ENCODE measurements at regions not wholly inside any gene's neighbourhood (a gene's known extent, or its start where the extent isn't known, plus 50 kb on each side); places are given as distances from the start of the nearest gene placed in this dataset.

- Histone ChIP-seq H3K4me3 (no peak overlapping the region), H3K9me3 (no peaks in the 10 kb centered on the region), H3K36me3 (no peaks in the 10 kb centered on the region), H3K4me1 (no peaks in the 10 kb centered on the region), H3K27me3 (no peaks in the 10 kb centered on the region), H3K27ac (no peak overlapping the region)
- no peak for TF ChIP-seq CTCF (IDR thresholded peaks at IDR 0.05)
- ATAC-seq (no peak), DNase-seq (peak in 1 of 4 donors; percentile 35)
- intact Hi-C loops (cut with DNase I): no loop called here
Measured at GRCh38 chr12:75877763-75878621, 153.6 kb downstream of the PHLDA1 start.

- DNase-seq: no peak
- intact Hi-C loops (cut with DNase I): no loop called here
Measured at GRCh38 chr12:75876832-75877762, 154.5 kb downstream of the PHLDA1 start.

GRCh38 chr12:75874441-75874840 is 157.1 kb downstream of the PHLDA1 start:
- DNase-seq (no peak), ATAC-seq (no peak)
- H3K36me3 ChIP-seq: no peaks in the 10 kb centered on the region
- no peaks in the 10 kb centered on the region for H3K4me1 ChIP-seq
- H3K9me3 ChIP-seq: no peaks in the 10 kb centered on the region
- H3K4me3 ChIP-seq: no peak overlapping the region
- no peak for TF ChIP-seq CTCF (IDR thresholded peaks at IDR 0.05)
- no peaks in the 10 kb centered on the region for H3K27me3 ChIP-seq
- H3K27ac ChIP-seq: no peak overlapping the region
- intact Hi-C loops (cut with DNase I): no loop called here

More at GRCh38 chr12:75876832-75877762, 154.5 kb downstream of the PHLDA1 start:
- Histone ChIP-seq H3K27me3 (no peaks in the 10 kb centered on the region), H3K4me1 (no peaks in the 10 kb centered on the region), H3K4me3 (no peak overlapping the region), H3K36me3 (no peaks in the 10 kb centered on the region), H3K9me3 (no peaks in the 10 kb centered on the region), H3K27ac (no peak overlapping the region)
- TF ChIP-seq CTCF (IDR thresholded peaks at IDR 0.05): no peak
- ATAC-seq: no peak

GRCh38 chr12:75872762-75873161 is 158.8 kb downstream of the PHLDA1 start:
- ATAC-seq: no peak
- intact Hi-C loops (cut with DNase I): no loop called here

More at GRCh38 chr12:75872762-75873161, 158.8 kb downstream of the PHLDA1 start:
- no peak for TF ChIP-seq CTCF (IDR thresholded peaks at IDR 0.05)
- Histone ChIP-seq H3K27me3 (no peaks in the 10 kb centered on the region), H3K4me1 (no peaks in the 10 kb centered on the region), H3K27ac (no peak overlapping the region), H3K36me3 (no peaks in the 10 kb centered on the region), H3K9me3 (no peaks in the 10 kb centered on the region), H3K4me3 (no peak overlapping the region)
- no peak for DNase-seq

Data from left lung (tissue), 4 donors.